ENCODE measurements at regions not wholly inside any gene's neighbourhood (a gene's known extent, or its start where the extent isn't known, plus 50 kb on each side); places are given as distances from the start of the nearest gene placed in this dataset.

DNA sequence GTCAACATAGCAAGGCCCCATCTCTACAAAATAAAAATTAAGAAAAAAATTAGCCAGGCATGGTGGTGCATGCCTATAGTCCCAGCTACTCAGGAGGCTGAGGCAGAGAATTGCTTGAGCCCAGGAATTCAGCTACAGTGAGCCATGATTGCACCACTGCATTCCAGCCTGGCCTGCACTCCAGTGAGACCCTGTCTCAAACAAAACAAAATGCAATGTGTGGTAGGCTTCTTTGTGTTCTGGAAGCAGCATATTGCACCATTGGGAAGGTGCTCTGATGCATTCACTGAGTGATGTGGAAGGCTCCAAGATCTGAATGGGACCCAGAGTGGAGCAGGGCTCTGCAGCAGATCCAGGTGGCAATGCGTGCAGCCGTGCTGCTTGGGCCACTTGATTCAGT, 99.6 kb upstream of the COG2 start:
- TF ChIP-seq MAX (IDR thresholded peaks at IDR 0.05) (no peak), ZBTB7A (IDR thresholded peaks at IDR 0.05; ENCODE audit: low read depth) (no peak), CEBPB (IDR thresholded peaks at IDR 0.05) (no peak), CREB1 (IDR thresholded peaks at IDR 0.05; ENCODE audit: low read depth) (no peak), EP300 (IDR thresholded peaks at IDR 0.05; ENCODE audit: borderline replicate concordance) (no peak), RAD21 (IDR thresholded peaks at IDR 0.05; ENCODE audit: low read depth) (no peak), TAF1 (IDR thresholded peaks at IDR 0.05; ENCODE audit: low read depth) (no peak), NFIC (IDR thresholded peaks at IDR 0.05) (no peak), REST (IDR thresholded peaks at IDR 0.05; ENCODE audit: low read depth) (no peak), TCF12 (IDR thresholded peaks at IDR 0.05; ENCODE audit: low read depth) (no peak), TEAD4 (IDR thresholded peaks at IDR 0.05) (no peak)
